ENCODE measurements at regions not wholly inside any gene's neighbourhood (a gene's known extent, or its start where the extent isn't known, plus 50 kb on each side); places are given as distances from the start of the nearest gene placed in this dataset.

DNA sequence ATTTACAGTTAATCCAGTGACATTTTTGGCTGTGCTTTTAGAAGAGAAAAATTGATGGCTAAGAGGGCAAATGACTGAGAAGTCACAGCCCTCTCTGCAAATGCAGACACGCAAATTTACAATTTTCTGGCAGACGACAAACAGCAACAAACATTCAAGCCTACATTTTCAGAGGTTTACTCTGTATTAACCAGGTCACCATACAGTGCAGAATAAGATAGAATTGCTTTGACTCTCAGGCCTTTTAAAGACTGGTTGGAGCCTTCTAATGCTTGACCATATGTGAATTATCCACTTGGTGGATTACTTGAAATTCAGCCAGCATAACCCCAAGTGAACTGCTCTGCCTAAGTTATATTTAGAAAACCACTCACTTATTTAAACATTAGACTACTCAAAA, 65.5 kb upstream of the FOXN2 start:
- TF ChIP-seq TEAD4 (IDR thresholded peaks at IDR 0.05) (no peak), EP300 (IDR thresholded peaks at IDR 0.05; ENCODE audit: borderline replicate concordance) (no peak), CEBPB (IDR thresholded peaks at IDR 0.05) (no peak)
- TF ChIP-seq, protein P1, sequence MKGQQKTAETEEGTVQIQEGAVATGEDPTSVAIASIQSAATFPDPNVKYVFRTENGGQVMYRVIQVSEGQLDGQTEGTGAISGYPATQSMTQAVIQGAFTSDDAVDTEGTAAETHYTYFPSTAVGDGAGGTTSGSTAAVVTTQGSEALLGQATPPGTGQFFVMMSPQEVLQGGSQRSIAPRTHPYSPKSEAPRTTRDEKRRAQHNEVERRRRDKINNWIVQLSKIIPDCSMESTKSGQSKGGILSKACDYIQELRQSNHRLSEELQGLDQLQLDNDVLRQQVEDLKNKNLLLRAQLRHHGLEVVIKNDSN (IDR thresholded peaks at IDR 0.05), result no peak

DNA sequence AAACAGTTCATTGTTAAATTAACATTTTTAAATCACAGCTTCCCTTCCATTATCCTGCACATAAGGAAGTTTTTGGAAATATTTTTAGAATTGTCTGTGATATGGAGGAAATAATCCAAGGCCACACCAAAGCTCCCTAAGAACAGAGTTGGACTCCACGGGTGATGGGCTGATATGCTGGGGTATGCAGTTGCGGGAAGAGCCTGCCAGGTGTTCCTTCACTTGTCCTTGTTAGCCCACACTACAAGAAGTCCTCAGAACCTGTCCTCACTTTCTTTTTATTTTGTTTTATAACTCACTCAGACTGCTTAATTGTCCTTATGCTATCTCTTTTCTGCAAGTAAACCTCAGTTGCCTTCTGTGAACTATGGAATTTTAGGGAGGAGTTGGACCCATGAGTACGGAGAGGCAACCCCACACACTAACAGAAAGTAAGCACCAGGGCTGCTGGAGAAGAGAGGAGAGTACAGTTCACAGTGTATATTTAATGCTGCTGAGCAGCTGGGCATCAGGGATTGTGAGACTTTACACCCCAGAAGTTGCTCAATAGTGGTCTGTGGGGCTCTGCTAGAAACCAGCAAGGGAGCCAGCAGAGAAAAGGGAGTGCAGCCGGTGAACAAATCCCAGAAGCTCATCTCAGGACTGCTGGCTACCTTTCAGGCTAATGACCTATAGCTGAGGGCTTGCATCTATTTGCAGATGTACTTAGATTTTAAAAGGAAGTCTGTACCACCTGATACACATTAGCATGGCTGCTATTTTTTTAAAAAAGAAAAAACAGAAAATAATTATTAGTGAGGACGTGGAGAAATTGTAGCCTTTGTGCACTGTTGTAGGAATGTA, 64.6 kb upstream of the FOXN2 start:
- TF ChIP-seq TEAD4 (IDR thresholded peaks at IDR 0.05), result no peak
- TF ChIP-seq, protein P2, sequence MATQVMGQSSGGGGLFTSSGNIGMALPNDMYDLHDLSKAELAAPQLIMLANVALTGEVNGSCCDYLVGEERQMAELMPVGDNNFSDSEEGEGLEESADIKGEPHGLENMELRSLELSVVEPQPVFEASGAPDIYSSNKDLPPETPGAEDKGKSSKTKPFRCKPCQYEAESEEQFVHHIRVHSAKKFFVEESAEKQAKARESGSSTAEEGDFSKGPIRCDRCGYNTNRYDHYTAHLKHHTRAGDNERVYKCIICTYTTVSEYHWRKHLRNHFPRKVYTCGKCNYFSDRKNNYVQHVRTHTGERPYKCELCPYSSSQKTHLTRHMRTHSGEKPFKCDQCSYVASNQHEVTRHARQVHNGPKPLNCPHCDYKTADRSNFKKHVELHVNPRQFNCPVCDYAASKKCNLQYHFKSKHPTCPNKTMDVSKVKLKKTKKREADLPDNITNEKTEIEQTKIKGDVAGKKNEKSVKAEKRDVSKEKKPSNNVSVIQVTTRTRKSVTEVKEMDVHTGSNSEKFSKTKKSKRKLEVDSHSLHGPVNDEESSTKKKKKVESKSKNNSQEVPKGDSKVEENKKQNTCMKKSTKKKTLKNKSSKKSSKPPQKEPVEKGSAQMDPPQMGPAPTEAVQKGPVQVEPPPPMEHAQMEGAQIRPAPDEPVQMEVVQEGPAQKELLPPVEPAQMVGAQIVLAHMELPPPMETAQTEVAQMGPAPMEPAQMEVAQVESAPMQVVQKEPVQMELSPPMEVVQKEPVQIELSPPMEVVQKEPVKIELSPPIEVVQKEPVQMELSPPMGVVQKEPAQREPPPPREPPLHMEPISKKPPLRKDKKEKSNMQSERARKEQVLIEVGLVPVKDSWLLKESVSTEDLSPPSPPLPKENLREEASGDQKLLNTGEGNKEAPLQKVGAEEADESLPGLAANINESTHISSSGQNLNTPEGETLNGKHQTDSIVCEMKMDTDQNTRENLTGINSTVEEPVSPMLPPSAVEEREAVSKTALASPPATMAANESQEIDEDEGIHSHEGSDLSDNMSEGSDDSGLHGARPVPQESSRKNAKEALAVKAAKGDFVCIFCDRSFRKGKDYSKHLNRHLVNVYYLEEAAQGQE (IDR thresholded peaks at IDR 0.05; ENCODE audit: low read depth), result no peak
- TF ChIP-seq, protein P3, sequence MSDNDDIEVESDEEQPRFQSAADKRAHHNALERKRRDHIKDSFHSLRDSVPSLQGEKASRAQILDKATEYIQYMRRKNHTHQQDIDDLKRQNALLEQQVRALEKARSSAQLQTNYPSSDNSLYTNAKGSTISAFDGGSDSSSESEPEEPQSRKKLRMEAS (IDR thresholded peaks at IDR 0.05), result no peak
- TF ChIP-seq CREB1 (IDR thresholded peaks at IDR 0.05; ENCODE audit: low read depth), result no peak
- TF ChIP-seq TCF12 (IDR thresholded peaks at IDR 0.05; ENCODE audit: low read depth), result no peak
- TF ChIP-seq, protein P1 (IDR thresholded peaks at IDR 0.05), result no peak
- no peak for TF ChIP-seq EP300 (IDR thresholded peaks at IDR 0.05; ENCODE audit: borderline replicate concordance)
- TF ChIP-seq CEBPB (IDR thresholded peaks at IDR 0.05), result no peak
- TF ChIP-seq RAD21 (IDR thresholded peaks at IDR 0.05; ENCODE audit: low read depth), result no peak
- TF ChIP-seq EGR1 (IDR thresholded peaks at IDR 0.05), result no peak
- no peak for TF ChIP-seq FOXM1 (IDR thresholded peaks at IDR 0.05; ENCODE audit: borderline replicate concordance, low read depth)
- TF ChIP-seq ZBTB7A (IDR thresholded peaks at IDR 0.05; ENCODE audit: low read depth), result no peak
- no peak for TF ChIP-seq YY1 (IDR thresholded peaks at IDR 0.05; ENCODE audit: low read depth)
- TF ChIP-seq TAF1 (IDR thresholded peaks at IDR 0.05; ENCODE audit: low read depth), result no peak

DNA sequence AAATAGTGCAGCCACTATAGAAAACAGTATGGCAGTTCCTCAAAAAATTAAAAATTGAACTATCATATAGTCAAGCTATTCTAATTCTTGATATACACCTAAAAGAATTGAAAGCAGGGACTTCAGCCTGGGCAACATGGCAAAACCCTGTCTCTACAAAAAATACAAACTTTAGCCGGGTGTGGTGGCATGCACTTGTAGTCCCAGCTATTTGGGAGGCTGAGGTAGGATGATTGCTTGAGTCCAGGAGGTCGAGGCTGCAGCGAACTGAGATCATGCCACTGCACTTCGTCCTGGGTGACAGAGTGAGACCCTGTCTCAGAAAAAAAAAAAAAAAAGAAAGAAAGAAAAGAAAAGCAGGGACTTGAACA, 64.0 kb upstream of the FOXN2 start:
- no peak for TF ChIP-seq CREB1 (IDR thresholded peaks at IDR 0.05; ENCODE audit: low read depth)
- TF ChIP-seq ZBTB7A (IDR thresholded peaks at IDR 0.05; ENCODE audit: low read depth), result no peak
- no peak for TF ChIP-seq TCF12 (IDR thresholded peaks at IDR 0.05; ENCODE audit: low read depth)
- no peak for TF ChIP-seq NFIC (IDR thresholded peaks at IDR 0.05)
- TF ChIP-seq, protein P3 (IDR thresholded peaks at IDR 0.05), result no peak
- no peak for TF ChIP-seq EGR1 (IDR thresholded peaks at IDR 0.05)
- TF ChIP-seq, protein P2 (IDR thresholded peaks at IDR 0.05; ENCODE audit: low read depth), result no peak
- no peak for TF ChIP-seq EP300 (IDR thresholded peaks at IDR 0.05; ENCODE audit: borderline replicate concordance)
- no peak for TF ChIP-seq RAD21 (IDR thresholded peaks at IDR 0.05; ENCODE audit: low read depth)
- TF ChIP-seq TAF1 (IDR thresholded peaks at IDR 0.05; ENCODE audit: low read depth), result no peak
- no peak for TF ChIP-seq YY1 (IDR thresholded peaks at IDR 0.05; ENCODE audit: low read depth)

DNA sequence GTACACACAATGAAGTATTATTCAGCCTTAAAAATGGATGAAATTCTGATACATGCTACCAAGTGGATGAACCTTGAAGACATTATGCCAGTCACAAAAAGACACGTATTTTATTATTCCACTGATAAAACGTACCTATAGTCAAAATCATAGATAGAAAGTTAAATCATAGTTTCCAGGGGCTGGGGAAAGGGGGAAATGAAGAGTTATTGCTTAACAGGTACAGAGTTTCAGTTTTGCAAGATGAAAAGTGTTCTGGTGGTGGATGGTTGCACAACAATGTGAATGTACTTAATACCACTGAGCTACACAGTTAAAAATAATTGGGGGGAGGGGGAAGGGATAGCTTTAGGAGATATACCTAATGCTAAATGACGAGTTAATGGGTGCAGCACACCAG, 63.5 kb upstream of the FOXN2 start:
- TF ChIP-seq EGR1 (IDR thresholded peaks at IDR 0.05) (no peak), EP300 (IDR thresholded peaks at IDR 0.05; ENCODE audit: borderline replicate concordance) (no peak), RAD21 (IDR thresholded peaks at IDR 0.05; ENCODE audit: low read depth) (no peak), ZBTB7A (IDR thresholded peaks at IDR 0.05; ENCODE audit: low read depth) (no peak), TAF1 (IDR thresholded peaks at IDR 0.05; ENCODE audit: low read depth) (no peak), CREB1 (IDR thresholded peaks at IDR 0.05; ENCODE audit: low read depth) (no peak), YY1 (IDR thresholded peaks at IDR 0.05; ENCODE audit: low read depth) (no peak)
- TF ChIP-seq, protein P3 (IDR thresholded peaks at IDR 0.05), result no peak
- TF ChIP-seq, protein P1 (IDR thresholded peaks at IDR 0.05), result no peak

DNA sequence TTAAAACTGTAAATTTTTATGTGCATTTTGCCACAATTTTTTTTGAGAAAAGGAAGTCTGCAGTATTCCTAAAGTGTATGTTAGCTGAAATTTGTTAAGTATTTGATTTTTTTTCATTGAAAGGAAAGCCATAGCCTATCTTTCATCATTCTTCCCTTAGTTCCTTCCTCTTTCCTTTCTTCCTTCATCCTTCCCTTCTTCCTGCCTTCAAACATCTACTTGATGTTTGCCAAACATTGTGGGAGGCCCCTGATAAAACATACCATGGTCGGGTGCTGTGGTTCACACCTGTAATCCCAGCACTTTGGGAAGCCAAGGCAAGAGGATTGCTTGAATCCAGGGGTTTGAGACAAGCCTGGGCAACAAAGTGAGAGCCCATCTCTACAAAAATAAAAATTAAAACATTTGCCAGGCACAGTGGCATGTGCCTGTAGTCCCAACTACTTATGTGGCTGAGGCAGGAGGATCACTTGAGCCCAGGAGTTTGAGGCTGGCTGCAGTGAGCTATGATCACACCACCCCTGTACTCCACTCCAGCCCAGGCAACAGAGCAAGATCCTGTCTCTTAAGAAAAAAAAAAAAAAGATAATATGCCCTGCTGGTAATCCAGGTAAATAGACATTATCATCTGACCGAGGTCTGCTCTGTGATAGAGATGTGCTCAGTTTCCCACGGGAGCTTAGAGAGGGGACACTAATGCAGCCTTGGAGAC, 62.9 kb upstream of the FOXN2 start:
- TF ChIP-seq TAF1 (IDR thresholded peaks at IDR 0.05; ENCODE audit: low read depth) (no peak), ZBTB7A (IDR thresholded peaks at IDR 0.05; ENCODE audit: low read depth) (no peak), EP300 (IDR thresholded peaks at IDR 0.05; ENCODE audit: borderline replicate concordance) (no peak), YY1 (IDR thresholded peaks at IDR 0.05; ENCODE audit: low read depth) (no peak), TEAD4 (IDR thresholded peaks at IDR 0.05) (no peak), TCF12 (IDR thresholded peaks at IDR 0.05; ENCODE audit: low read depth) (no peak), RAD21 (IDR thresholded peaks at IDR 0.05; ENCODE audit: low read depth) (no peak), CEBPB (IDR thresholded peaks at IDR 0.05) (no peak), CREB1 (IDR thresholded peaks at IDR 0.05; ENCODE audit: low read depth) (no peak), FOXM1 (IDR thresholded peaks at IDR 0.05; ENCODE audit: borderline replicate concordance, low read depth) (no peak), EGR1 (IDR thresholded peaks at IDR 0.05) (no peak), NFIC (IDR thresholded peaks at IDR 0.05) (no peak)
- TF ChIP-seq, protein P1 (IDR thresholded peaks at IDR 0.05), result no peak
- TF ChIP-seq, protein P2 (IDR thresholded peaks at IDR 0.05; ENCODE audit: low read depth), result no peak
- TF ChIP-seq, protein P3 (IDR thresholded peaks at IDR 0.05), result no peak
